ENCODE measurements at regions not wholly inside any gene's neighbourhood (a gene's known extent, or its start where the extent isn't known, plus 50 kb on each side); places are given as distances from the start of the nearest gene placed in this dataset.

DNA sequence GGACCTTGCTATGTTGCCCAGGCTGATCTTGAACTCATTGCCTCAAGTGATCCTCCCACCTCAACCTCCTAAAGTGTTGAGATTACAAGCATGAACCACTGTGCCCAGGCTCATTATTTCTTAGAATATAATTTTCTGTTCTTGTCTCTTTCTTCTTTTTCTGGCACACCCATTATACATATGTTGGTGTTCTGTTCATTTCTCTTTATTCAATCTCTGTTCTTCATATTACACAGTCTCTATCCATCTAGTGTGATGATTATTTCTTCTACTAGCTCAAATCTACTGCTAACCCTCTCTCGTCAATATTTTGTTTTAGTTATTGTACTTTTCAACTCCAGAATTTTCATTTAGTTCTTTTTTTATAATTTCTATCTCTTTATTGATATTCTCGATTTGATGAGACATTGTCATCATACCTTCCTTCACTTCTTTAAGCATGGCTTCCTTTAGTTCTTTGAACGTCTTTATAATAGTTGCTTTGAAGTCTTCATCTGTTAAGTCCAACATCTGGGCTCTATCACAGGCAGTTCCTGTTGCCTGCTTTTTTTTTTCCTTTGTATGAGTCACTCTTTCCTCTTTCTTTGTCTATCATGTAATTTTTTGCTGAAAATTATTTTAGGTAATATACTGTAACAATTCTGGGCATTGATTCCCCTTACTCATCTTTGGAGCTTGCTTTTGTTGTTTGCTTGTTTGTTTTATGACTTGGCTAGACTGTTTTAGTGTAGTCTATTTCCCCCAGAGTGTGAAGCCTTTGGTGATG lies 196.4 kb upstream of the NABP1 start:
- H3K27me3 ChIP-seq (ENCODE audit: insufficient read depth, poor library complexity, severe bottlenecking): no peaks in the 10 kb centered on the region
- no peak for DNase-seq (ENCODE audit: low read depth in 1 of 2, low spot score in 1 of 2)
- TF ChIP-seq, protein P1, sequence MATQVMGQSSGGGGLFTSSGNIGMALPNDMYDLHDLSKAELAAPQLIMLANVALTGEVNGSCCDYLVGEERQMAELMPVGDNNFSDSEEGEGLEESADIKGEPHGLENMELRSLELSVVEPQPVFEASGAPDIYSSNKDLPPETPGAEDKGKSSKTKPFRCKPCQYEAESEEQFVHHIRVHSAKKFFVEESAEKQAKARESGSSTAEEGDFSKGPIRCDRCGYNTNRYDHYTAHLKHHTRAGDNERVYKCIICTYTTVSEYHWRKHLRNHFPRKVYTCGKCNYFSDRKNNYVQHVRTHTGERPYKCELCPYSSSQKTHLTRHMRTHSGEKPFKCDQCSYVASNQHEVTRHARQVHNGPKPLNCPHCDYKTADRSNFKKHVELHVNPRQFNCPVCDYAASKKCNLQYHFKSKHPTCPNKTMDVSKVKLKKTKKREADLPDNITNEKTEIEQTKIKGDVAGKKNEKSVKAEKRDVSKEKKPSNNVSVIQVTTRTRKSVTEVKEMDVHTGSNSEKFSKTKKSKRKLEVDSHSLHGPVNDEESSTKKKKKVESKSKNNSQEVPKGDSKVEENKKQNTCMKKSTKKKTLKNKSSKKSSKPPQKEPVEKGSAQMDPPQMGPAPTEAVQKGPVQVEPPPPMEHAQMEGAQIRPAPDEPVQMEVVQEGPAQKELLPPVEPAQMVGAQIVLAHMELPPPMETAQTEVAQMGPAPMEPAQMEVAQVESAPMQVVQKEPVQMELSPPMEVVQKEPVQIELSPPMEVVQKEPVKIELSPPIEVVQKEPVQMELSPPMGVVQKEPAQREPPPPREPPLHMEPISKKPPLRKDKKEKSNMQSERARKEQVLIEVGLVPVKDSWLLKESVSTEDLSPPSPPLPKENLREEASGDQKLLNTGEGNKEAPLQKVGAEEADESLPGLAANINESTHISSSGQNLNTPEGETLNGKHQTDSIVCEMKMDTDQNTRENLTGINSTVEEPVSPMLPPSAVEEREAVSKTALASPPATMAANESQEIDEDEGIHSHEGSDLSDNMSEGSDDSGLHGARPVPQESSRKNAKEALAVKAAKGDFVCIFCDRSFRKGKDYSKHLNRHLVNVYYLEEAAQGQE (IDR thresholded peaks at IDR 0.05; ENCODE audit: insufficient replicate concordance, low read depth): no peak
- TF ChIP-seq SPI1 (IDR thresholded peaks at IDR 0.05; ENCODE audit: borderline replicate concordance, low read depth) (no peak), GABPA (IDR thresholded peaks at IDR 0.05; ENCODE audit: low read depth) (no peak), POLR2AphosphoS5 (IDR thresholded peaks at IDR 0.05; ENCODE audit: low read depth) (no peak)
- TF ChIP-seq, protein P2, sequence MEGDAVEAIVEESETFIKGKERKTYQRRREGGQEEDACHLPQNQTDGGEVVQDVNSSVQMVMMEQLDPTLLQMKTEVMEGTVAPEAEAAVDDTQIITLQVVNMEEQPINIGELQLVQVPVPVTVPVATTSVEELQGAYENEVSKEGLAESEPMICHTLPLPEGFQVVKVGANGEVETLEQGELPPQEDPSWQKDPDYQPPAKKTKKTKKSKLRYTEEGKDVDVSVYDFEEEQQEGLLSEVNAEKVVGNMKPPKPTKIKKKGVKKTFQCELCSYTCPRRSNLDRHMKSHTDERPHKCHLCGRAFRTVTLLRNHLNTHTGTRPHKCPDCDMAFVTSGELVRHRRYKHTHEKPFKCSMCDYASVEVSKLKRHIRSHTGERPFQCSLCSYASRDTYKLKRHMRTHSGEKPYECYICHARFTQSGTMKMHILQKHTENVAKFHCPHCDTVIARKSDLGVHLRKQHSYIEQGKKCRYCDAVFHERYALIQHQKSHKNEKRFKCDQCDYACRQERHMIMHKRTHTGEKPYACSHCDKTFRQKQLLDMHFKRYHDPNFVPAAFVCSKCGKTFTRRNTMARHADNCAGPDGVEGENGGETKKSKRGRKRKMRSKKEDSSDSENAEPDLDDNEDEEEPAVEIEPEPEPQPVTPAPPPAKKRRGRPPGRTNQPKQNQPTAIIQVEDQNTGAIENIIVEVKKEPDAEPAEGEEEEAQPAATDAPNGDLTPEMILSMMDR (IDR thresholded peaks at IDR 0.05; ENCODE audit: insufficient read depth, low read length): no peak

DNA sequence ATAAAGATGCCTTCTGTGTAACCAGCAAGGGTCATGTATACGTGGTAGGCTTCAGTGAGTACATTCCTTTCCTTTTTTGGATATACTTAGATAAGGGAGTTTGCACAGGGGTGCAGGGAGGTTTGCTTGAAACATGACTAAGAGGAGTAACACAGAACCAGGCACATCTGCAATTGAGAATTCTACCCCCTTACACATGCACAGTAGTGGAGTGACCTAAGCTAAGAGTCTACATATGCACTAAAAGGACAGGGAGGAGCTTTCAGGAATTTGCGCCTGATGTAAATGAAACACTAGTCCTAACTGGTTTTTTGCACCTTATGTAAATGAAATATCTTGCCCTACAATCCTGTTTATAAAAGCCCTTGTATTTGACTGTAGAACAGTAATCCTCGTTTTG lies 194.8 kb upstream of the NABP1 start:
- Histone ChIP-seq H3K27me3 (ENCODE audit: insufficient read depth, poor library complexity, severe bottlenecking) (no peaks in the 10 kb centered on the region), H3K27ac (replicated peaks) (no peak overlapping the region), H3K4me3 (replicated peaks; ENCODE audit: insufficient read depth, low read length) (no peak overlapping the region)
- TF ChIP-seq GABPA (IDR thresholded peaks at IDR 0.05; ENCODE audit: low read depth) (no peak), SPI1 (IDR thresholded peaks at IDR 0.05; ENCODE audit: borderline replicate concordance, low read depth) (no peak), POLR2AphosphoS5 (IDR thresholded peaks at IDR 0.05; ENCODE audit: low read depth) (no peak)
- TF ChIP-seq, protein P1 (IDR thresholded peaks at IDR 0.05; ENCODE audit: insufficient replicate concordance, low read depth): no peak
- TF ChIP-seq, protein P2 (IDR thresholded peaks at IDR 0.05; ENCODE audit: insufficient read depth, low read length): no peak
- DNase-seq (ENCODE audit: low read depth in 1 of 2, low spot score in 1 of 2): no peak

More for the DNA sequence above, 196.4 kb upstream of the NABP1 start:
- no peak overlapping the region for H3K4me3 ChIP-seq (replicated peaks; ENCODE audit: insufficient read depth, low read length)
- no peak overlapping the region for H3K27ac ChIP-seq (replicated peaks)

DNA sequence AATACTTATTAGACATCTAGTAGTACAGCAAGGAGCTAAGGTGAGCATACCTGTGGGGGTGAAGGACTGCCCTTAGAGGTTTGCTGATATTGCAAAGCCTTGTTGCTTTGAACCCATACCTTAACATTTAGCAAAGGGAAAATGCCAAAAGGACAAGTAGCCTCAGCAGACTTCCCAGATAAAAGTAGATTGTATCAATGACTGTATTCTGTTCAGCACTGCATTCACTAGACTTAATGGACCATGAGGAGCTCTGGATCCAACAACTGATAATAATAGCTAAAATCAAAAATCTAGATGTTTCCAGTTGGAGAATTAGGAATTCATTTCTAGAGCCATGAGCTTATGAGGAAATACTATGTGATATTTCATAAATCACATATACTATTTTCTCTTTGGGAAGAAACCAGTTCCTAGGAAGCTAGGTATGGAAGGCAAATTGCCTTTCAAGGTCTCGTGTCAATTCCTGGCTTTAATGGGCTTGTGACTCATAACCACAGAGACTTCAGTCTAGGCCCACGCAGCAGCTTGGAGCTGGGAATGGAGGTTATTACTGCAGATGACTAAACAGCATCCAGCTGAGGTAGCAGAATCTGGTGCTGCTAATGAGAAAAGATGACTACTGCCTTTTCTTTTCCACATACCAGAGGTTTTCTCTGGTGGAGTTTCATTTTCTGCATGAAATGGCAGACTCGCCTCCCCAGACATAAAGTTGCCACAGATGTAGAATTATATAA lies 191.2 kb upstream of the NABP1 start:
- Histone ChIP-seq H3K4me3 (replicated peaks; ENCODE audit: insufficient read depth, low read length) (no peak overlapping the region), H3K27me3 (ENCODE audit: insufficient read depth, poor library complexity, severe bottlenecking) (no peaks in the 10 kb centered on the region), H3K27ac (replicated peaks) (no peak overlapping the region)
- DNase-seq (ENCODE audit: low read depth in 1 of 2, low spot score in 1 of 2): no peak
- no peak for TF ChIP-seq SPI1 (IDR thresholded peaks at IDR 0.05; ENCODE audit: borderline replicate concordance, low read depth)
- TF ChIP-seq GABPA (IDR thresholded peaks at IDR 0.05; ENCODE audit: low read depth): no peak
- TF ChIP-seq, protein P2 (IDR thresholded peaks at IDR 0.05; ENCODE audit: insufficient read depth, low read length): no peak
- TF ChIP-seq, protein P1 (IDR thresholded peaks at IDR 0.05; ENCODE audit: insufficient replicate concordance, low read depth): no peak
- TF ChIP-seq POLR2AphosphoS5 (IDR thresholded peaks at IDR 0.05; ENCODE audit: low read depth): no peak

Measured in HL-60 (cell line).